GM21825 (cell line): ENCODE measurements at regions not wholly inside any gene's neighbourhood (a gene's known extent, or its start where the extent isn't known, plus 50 kb on each side); places are given as distances from the start of the nearest gene placed in this dataset.

Source experiments
- ATAC-seq: cut with Tn5 transposase; IDR thresholded peaks from one replicate; pipeline ENCODE4 v1.9.1; 2021; ENCODE audit warnings: mild to moderate bottlenecking, moderate library complexity; ENCODE audit not compliant: unreplicated experiment

GRCh38 chr15:46764851-46765250 lies 952.5 kb upstream of the SEMA6D start:
- ATAC-seq: no peak

DNA sequence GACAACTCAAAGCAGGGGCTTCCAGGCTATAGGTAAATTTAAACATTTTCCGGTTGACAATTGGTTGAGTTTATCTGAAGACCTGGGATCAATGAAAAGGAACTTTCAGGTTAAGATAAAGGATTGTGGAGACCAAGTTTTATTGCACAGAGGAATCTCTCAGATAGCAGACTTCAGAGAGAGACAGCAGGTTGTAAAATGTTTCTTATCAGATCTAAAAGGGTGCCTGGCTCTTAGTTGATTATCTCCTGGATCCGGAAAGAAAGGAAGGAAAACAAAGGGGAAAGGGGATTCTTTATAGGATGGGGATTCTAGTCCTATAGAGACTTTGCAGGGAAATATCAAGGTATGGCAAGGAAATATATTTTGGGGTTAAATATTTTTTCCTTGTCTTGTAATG lies 951.3 kb upstream of the SEMA6D start:
- ATAC-seq: no peak

DNA sequence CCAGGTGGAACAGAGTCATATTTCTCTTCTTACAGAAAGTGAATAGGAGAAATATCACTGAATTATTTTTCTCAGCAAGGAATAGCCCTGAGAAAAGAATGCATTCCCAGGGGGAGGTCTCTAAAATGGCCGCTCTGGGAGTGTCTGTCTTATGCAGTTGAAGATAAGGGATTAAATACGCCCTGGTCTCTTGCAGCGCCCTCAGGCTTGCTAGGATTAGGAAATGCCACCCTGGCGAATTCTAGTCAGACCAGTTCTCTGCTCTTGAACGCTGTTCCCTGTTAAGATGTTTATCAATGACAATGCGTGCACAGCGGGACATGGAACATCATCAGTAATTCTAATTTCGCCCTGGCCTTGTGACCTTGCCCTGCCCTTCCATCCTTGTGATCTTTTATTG lies 949.0 kb upstream of the SEMA6D start:
- ATAC-seq: no peak

DNA sequence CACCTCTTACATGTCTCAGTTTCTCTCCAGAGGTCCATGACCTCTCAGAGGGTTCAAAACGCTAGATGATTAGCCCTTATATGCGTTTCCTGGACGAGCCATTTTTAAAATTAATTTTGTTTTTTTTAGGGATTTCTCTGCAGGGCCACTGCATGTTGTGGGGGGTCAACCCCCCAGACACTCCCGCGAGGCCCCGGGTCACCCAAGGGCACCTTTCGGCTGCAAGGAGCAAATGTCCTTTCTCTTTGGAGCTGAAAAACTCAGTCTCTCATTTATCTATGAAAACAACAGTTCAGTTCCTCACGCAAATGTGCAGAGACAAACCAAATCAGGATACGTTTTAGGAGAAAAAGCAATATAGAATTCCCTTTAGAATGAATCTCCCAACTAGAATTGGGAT lies 944.3 kb upstream of the SEMA6D start:
- no peak for ATAC-seq

- ATAC-seq: no peak
These were observed 938.4 kb upstream of the SEMA6D start for GRCh38 chr15:46778876-46779275.

DNA sequence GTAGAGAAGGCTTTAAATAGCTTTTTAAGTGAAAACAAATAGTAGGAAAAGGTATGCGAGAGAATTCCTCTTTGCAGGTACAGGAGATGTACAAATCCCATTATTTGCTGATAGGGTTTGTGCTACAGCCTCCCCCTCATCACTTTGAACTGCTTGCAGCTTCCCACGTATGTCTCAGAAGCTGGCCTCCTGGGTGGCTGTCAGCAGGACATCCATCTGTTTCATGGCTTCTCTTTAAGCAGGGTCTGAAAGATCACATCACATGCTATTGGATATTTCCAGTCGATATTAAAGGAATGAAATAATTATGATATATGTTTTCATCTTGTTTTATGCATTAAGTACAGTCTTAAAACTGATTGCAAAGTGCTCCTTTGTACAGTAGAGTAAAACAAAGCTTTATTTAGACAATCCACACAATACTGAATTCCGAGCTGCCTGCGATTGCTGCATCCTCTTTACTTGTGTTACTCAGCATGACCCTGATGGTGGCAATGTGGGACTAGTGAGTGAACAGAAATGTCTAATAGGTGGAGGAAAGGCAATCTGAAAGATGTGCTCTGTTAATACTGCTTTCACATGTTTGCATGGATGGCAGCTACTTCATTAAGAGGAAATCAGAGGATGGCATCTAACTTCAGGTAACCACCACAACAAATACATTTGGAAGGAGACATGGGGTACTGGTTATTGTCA lies 930.6 kb upstream of the SEMA6D start:
- ATAC-seq: no peak

- no peak for ATAC-seq
These were observed 921.6 kb upstream of the SEMA6D start for GRCh38 chr15:46795685-46796084.

DNA sequence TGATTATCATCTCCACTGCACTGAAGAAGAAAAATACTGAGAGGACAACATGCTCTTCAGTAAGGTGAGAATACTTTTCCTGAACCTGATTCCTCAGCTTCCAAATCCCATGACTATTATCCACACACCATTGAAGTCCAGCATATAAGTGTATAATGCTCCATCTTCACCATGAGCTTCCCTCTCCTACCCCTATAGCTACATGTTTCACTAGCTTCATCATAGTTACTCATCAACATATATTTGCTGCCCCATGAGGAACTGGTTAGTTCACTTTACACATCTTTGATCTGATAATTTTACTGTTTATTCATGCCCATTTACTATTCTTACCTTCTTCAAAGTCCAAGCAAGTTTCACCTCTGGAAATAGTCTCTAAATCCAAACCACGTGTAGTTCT lies 908.5 kb upstream of the SEMA6D start:
- ATAC-seq: no peak

GRCh38 chr15:46815240-46815639 lies 902.1 kb upstream of the SEMA6D start:
- no peak for ATAC-seq

DNA sequence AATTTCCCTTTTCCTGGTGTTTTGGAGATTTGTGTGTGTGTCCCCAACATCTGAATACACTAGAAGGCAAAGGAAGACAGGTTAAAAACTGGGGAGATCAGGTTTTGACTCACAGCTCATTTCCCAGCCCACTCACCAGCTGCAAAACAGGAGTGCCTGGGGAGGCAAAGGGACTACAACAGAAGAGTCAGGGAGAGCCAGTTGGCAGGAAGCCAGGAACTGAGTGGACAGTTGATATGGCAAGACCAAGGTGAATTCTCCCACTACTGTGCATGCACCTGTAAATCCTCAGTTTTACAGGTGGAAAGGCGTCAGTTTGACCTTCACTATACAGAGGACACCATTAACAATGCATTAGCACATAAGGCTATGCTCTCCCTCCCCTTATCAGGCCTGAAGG lies 901.5 kb upstream of the SEMA6D start:
- no peak for ATAC-seq

GRCh38 chr15:46848704-46849103 lies 868.6 kb upstream of the SEMA6D start:
- no peak for ATAC-seq

DNA sequence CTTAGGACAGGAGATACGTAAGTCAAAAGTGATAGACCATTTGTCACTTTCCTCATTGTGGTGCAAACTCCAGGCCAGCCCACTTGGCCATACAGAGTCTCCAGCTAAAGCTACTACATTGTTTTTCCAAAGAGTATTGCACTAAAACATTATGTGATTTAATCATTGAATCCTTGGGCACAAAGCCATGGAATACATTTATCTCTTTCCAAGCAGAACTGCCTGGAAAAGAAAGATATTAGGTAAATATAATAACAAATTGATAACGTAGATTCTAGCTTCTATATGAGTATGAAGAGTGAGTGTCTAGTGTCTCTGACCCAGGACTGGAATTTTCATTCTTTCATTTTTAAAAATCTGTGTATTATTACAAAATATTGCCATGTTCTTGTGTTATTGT lies 863.7 kb upstream of the SEMA6D start:
- ATAC-seq: no peak

GRCh38 chr15:46854564-46854963 lies 862.7 kb upstream of the SEMA6D start:
- no peak for ATAC-seq

GRCh38 chr15:46855388-46855787 lies 861.9 kb upstream of the SEMA6D start:
- no peak for ATAC-seq

DNA sequence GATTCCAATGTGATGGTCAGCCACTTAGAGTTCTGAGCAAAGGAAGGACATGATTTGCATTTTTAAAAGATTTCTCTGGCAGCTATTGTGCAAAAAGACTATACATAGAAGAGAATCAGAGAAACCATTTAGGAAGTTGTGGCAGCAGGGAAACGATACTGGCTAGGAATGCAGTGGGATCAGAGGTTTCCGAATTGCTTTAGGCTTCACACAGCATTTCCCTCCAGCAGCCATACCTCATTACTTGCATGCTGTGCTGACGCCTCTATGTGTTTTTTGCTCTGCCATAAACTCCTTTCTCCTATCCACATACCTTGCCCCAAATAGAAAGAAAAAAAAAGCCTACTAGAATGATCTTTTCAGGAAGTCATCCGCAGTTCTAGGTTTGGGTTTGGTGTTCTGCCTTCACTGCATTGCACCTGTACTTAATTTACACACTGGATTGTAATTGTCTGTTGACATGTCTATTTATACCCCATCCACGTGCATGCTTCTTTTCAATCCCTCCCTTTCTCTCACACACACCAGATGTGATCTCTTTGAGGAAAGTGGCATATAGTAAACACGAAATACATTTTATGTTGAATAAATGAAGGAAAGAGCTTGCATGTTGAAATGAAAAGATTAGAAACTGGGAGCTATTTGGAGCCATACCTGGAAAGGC lies 860.3 kb upstream of the SEMA6D start:
- ATAC-seq: no peak

- ATAC-seq: no peak
These were observed 859.2 kb upstream of the SEMA6D start for GRCh38 chr15:46858150-46858549.

GRCh38 chr15:46861796-46862195 lies 855.5 kb upstream of the SEMA6D start:
- no peak for ATAC-seq

DNA sequence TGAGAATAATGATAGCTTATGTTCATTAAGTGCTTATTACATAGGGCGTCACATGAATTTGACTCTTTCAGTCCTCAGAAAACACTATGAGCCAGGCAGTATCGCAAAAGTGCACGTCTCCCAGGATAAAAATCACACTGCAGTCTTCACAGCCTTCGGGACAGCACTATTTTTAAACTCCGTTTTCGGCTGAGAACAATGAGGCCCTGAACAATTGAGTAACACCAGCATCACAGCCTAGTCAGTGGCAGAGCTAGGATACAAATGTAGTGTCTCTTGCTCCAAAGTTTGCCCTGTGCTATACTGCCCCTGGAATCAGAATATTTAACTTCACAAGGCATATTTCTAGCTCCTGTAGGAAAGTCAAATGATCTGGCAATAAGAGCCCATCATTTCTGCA lies 852.1 kb upstream of the SEMA6D start:
- ATAC-seq: no peak

DNA sequence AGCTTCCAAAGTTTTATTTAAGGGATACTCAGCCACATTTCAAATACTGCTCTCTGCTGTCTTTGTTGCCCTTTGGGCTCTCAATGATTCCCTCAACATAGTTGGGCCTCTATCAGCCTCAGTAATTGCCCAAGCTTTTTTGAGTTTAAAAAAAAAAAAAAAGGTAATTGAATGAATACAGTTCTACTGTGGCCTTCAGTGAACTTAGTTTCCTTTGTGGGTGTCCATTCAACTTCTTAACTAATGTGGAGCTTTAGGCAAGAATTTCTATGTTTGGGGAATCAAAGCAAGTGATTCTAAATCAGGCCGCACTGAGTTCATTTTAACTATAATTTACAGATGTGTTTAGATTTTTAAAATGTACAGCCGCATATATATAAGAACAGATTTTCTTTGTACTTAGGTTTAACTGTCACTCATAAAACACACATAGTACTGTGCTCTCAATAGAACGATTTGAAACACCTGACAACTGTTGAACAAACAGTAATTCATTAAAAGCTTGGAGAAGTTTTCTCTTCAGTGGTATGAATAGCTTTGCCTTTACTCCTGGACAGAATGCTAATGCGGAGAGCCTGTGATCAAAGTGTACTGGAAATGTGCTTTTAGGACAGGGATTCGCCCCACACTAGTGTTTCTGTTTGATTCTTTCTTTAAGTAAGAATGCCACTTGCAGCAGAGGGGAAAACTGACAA lies 844.9 kb upstream of the SEMA6D start:
- no peak for ATAC-seq

GRCh38 chr15:46872981-46873330 lies 844.3 kb upstream of the SEMA6D start:
- ATAC-seq: no peak

DNA sequence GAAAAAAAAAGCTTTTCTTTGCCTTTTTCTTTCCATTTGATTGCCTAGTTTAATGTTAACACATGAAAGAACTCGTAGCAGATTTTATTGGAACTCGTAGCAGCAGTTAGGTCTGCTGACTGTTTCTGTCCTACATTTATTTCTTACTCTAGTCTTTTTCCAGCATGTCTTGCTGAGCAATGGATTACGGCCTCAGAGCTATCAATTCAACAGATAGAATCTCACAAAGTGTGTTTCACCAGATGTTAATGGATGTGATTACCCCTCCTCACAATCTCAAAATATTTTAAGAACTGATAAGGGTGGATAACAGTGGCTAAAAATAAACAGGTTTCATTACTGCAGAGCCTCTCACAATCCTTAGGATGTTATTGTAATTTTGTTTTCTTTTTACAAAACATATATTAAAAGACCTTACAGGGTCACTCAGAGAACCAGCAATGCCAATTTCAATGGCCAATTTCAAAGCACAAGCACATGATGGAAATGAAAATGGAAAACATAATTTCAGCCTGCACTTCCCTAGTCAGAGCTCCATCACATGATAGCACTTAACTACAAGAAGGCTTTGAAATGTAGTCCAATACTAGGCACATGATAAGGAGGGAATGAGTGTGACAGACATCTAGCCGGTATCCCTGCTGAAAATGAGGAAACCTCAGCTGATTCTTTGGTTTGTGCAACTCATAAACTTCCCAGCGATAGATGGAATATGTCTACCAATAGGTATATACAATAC lies 838.1 kb upstream of the SEMA6D start:
- ATAC-seq: no peak

GRCh38 chr15:46880791-46881190 lies 836.5 kb upstream of the SEMA6D start:
- ATAC-seq: no peak
